GM23338 (cell line): ENCODE measurements at regions not wholly inside any gene's neighbourhood (a gene's known extent, or its start where the extent isn't known, plus 50 kb on each side); places are given as distances from the start of the nearest gene placed in this dataset.

Experiments used
- ATAC-seq: fragments of 200-7000 bp; cut with Tn5 transposase; 3 replicates; pipeline ENCODE4 v1.9.1; 2020
- DNase-seq: peaks from one replicate; pipeline ENCODE4 v3.0.0-alpha.2; 2015; ENCODE audit warnings: low spot score
- H2AFZ ChIP-seq: fragments of 200-600 bp; sonication (generic); 2 replicates; pipeline ENCODE4 v1.8.0; 2016; ENCODE audit warnings: antibody characterized with exemption, mild to moderate bottlenecking, moderate library complexity
- H3F3A ChIP-seq: fragments of 200-600 bp; sonication (generic); replicated peaks from 2 replicates; pipeline ENCODE4 v1.8.0; 2017; ENCODE audit warnings: antibody characterized with exemption, mixed run types, low read depth
- H3K27ac ChIP-seq: fragments of 200-600 bp; sonication (generic); 2 replicates; pipeline ENCODE4 v1.6.1; 2016; ENCODE audit warnings: low read depth
- H3K27me3 ChIP-seq: fragments of 200-600 bp; sonication (generic); 2 replicates; pipeline ENCODE4 v1.8.0; 2016; ENCODE audit warnings: mild to moderate bottlenecking, mixed run types, moderate library complexity; ENCODE audit not compliant: insufficient read depth
- H3K36me3 ChIP-seq: fragments of 200-600 bp; sonication (generic); 2 replicates; pipeline ENCODE4 v1.8.0; 2016; ENCODE audit warnings: mild to moderate bottlenecking; ENCODE audit not compliant: insufficient read depth
- H3K4me1 ChIP-seq: fragments of 200-600 bp; sonication (generic); 2 replicates; pipeline ENCODE4 v1.8.0; 2016; ENCODE audit warnings: mild to moderate bottlenecking, moderate library complexity; ENCODE audit not compliant: insufficient read depth
- H3K4me2 ChIP-seq: fragments of 200-600 bp; sonication (generic); 2 replicates; pipeline ENCODE4 v1.7.1; 2017; ENCODE audit warnings: mixed run types
- H3K4me3 ChIP-seq: fragments of 200-600 bp; sonication (generic); 2 replicates; pipeline ENCODE4 v1.6.1; 2016; ENCODE audit warnings: mixed run types
- H3K79me2 ChIP-seq: fragments of 200-600 bp; sonication (generic); replicated peaks from 2 replicates; pipeline ENCODE4 v1.8.0; 2017; ENCODE audit warnings: mild to moderate bottlenecking; ENCODE audit not compliant: insufficient read depth
- H3K9me2 ChIP-seq: fragments of 200-600 bp; sonication (generic); 2 replicates; pipeline ENCODE4 v1.8.0; 2017; ENCODE audit not compliant: insufficient read depth
- H4K20me1 ChIP-seq: fragments of 200-600 bp; sonication (generic); replicated peaks from 2 replicates; pipeline ENCODE4 v1.8.0; 2017; ENCODE audit warnings: mild to moderate bottlenecking; ENCODE audit not compliant: insufficient read depth
- H3K27ac Mint-ChIP-seq: 2 replicates; pipeline ENCODE4 v1.8.0; 2020; ENCODE audit warnings: inconsistent platforms, mild to moderate bottlenecking, moderate library complexity, mixed read lengths
- H3K27me3 Mint-ChIP-seq: 3 replicates; pipeline ENCODE4 v1.8.0; 2022; ENCODE audit warnings: low read depth, mild to moderate bottlenecking, moderate library complexity, mixed read lengths, inconsistent platforms; ENCODE audit not compliant: insufficient read depth, poor library complexity
- H3K36me3 Mint-ChIP-seq: 3 replicates; pipeline ENCODE4 v1.8.0; 2021; ENCODE audit warnings: low read depth, mild to moderate bottlenecking, inconsistent platforms, moderate library complexity, mixed read lengths
- H3K4me1 Mint-ChIP-seq: 3 replicates; pipeline ENCODE4 v1.8.0; 2020; ENCODE audit warnings: mild to moderate bottlenecking, inconsistent platforms, mixed read lengths
- H3K4me3 Mint-ChIP-seq: 3 replicates; pipeline ENCODE4 v1.8.0; 2021; ENCODE audit warnings: moderate library complexity, mild to moderate bottlenecking, inconsistent platforms, mixed read lengths
- H3K9me3 Mint-ChIP-seq: 3 replicates; pipeline ENCODE4 v1.8.0; 2020; ENCODE audit warnings: moderate library complexity, mild to moderate bottlenecking, inconsistent platforms, mixed read lengths
- CREB1 ChIP-seq: fragments of 250-450 bp; sonication (Bioruptor Pico); IDR thresholded peaks from 2 replicates; pipeline ENCODE4 v1.5.0; 2020; ENCODE audit warnings: low read depth, mild to moderate bottlenecking, moderate library complexity
- ETS1 ChIP-seq: IDR thresholded peaks from 2 replicates; pipeline ENCODE4 v1.6.1; 2016; ENCODE audit warnings: antibody characterized with exemption
- EZH2phosphoT487 ChIP-seq: fragments of 200-600 bp; sonication (generic); IDR thresholded peaks from one replicate; pipeline ENCODE4 v1.8.1; 2018; ENCODE audit warnings: antibody characterized with exemption; ENCODE audit not compliant: unreplicated experiment
- JUNB ChIP-seq: IDR thresholded peaks from one replicate; pipeline ENCODE4 v1.6.1; 2016; ENCODE audit warnings: antibody characterized with exemption; ENCODE audit not compliant: unreplicated experiment
- NANOG ChIP-seq: IDR thresholded peaks from 2 replicates; pipeline ENCODE4 v1.6.1; 2016; ENCODE audit warnings: antibody characterized with exemption, borderline replicate concordance
- POLR2AphosphoS5 ChIP-seq: IDR thresholded peaks from 2 replicates; pipeline ENCODE4 v1.6.1; 2016; ENCODE audit warnings: antibody characterized with exemption, low read depth
- REST ChIP-seq: IDR thresholded peaks from one replicate; pipeline ENCODE4 v1.6.1; 2018; ENCODE audit warnings: antibody characterized with exemption; ENCODE audit not compliant: unreplicated experiment
- ZNF331 ChIP-seq: fragments of 250-450 bp; sonication (Bioruptor Pico); IDR thresholded peaks from 2 replicates; pipeline ENCODE4 v1.5.0; 2020; ENCODE audit warnings: low read depth, mild to moderate bottlenecking, moderate library complexity
- ZNF462 ChIP-seq: fragments of 250-450 bp; sonication (Bioruptor Pico); IDR thresholded peaks from 2 replicates; pipeline ENCODE4 v1.5.0; 2020; ENCODE audit warnings: mild to moderate bottlenecking, moderate library complexity

- H3K27me3 Mint-ChIP-seq = no peaks in the 10 kb centered on the region
- H4K20me1 ChIP-seq = no peaks in the 10 kb centered on the region
- H3K4me2 ChIP-seq = no peak overlapping the region
- H3K4me3 Mint-ChIP-seq = no peak overlapping the region
- no peak overlapping the region for H2AFZ ChIP-seq
- TF ChIP-seq POLR2AphosphoS5 (no peak), CREB1 (CRISPR knock-in tag) (no peak), ETS1 (no peak), EZH2phosphoT487 (no peak), NANOG (no peak), ZNF462 (CRISPR knock-in tag) (no peak), REST (no peak), JUNB (no peak), ZNF331 (CRISPR knock-in tag) (no peak)
- peaks cover 3% of the 10 kb centered on the region; the same call in 2 of the 3 replicates for H3K9me3 Mint-ChIP-seq
- H3K27me3 ChIP-seq = no peaks in the 10 kb centered on the region
- no peaks in the 10 kb centered on the region for H3F3A ChIP-seq
- no peaks in the 10 kb centered on the region for H3K9me2 ChIP-seq
- H3K36me3 Mint-ChIP-seq = 0 out of 3 replicates have a peak, but pooled peaks cover 1% of the 10 kb centered on the region
- no peak overlapping the region for H3K4me3 ChIP-seq
- no peak overlapping the region for H3K27ac ChIP-seq
- no peaks in the 10 kb centered on the region for H3K4me1 Mint-ChIP-seq
- ATAC-seq = no peak
- H3K27ac Mint-ChIP-seq = no peak overlapping the region
- no peak for DNase-seq
- H3K4me1 ChIP-seq = no peaks in the 10 kb centered on the region
- H3K36me3 ChIP-seq = no peaks in the 10 kb centered on the region
- H3K79me2 ChIP-seq = no peaks in the 10 kb centered on the region
These were observed 224.5 kb downstream of the CGGBP1 start for GRCh38 chr3:87834327-87834726.
